Activated T-helper 1 cell treated with anti-CD3 and anti-CD28 coated beads, Interleukin-2, amount 50 U/mL, for 16 hours (primary cell): ENCODE measurements at regions not wholly inside any gene's neighbourhood (a gene's known extent, or its start where the extent isn't known, plus 50 kb on each side); places are given as distances from the start of the nearest gene placed in this dataset.
A peak's percentile ranks its signal among the peaks of the same experiment; 100 is the strongest.

Source experiments
- DNase-seq, 2 donors: peaks; one replicate each; pipeline ENCODE4 v3.0.0-alpha.2; 2020; ENCODE audit warnings: low read depth in 1 of 2, low spot score in 1 of 2

DNA sequence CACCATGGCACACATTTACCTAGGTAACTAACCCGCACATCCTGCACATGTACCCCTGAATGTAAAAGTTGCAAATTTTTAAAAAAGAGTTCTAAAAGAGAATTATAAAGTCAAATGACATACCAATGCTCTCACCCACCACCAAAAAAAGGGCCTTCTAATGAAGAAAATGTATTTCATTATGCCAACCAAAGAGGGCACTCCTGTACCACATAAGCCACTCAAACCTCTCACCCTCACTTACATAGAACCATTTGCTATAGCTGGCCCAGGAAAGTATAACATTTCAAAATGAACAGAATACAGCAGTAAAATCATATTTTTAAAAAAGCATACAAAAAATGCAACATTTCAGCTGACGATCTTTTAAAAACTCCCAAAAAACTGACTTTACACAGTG is 241.5 kb upstream of the PKDCC start:
- no peak for DNase-seq

- DNase-seq, result no peak
These were observed 226.7 kb upstream of the PKDCC start for GRCh38 chr2:41821167-41821566.

DNA sequence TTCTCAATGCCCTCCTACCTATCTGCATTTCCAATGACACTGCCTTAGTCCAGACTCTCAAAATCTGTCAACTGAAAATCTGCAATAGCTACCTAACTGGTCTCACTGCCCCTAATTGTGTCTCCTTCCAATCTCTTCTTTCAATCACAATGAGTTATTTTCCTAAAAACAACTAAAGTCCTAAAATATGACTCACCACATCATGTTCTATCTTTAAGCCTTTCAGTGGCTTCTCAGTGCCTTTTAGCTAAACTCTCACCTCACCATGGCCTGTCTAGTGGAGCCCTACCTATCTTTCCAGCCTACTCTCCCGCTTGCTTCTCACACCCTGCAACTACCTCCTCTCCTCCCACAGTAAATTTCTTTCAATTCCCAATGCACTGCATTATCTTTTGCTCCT is 220.9 kb upstream of the PKDCC start:
- no peak for DNase-seq

GRCh38 chr2:41827354-41827971 is 220.4 kb upstream of the PKDCC start:
- no peak for DNase-seq

- DNase-seq, result no peak
These were observed 219.7 kb upstream of the PKDCC start for GRCh38 chr2:41828052-41828643.

GRCh38 chr2:41829052-41829451 is 218.8 kb upstream of the PKDCC start:
- no peak for DNase-seq

DNA sequence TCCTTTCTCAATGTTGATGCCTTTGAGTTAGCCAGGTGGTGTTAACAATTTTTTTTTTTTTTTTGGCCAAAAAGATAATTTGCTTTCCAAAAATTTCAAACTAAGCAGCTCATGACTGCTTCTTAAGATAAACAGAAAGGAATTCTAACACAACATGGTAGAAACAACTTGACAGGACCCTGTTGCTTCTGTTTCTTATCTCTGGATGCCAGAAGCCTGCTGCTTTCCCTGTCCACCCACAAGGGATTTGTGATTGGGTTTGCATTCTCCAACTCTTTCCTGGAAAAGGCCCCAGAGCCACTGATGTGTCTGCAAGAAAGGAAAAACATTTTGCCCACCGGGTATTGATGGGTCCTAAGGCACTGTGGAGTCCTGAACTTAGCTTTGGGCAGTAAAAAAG is 217.2 kb upstream of the PKDCC start:
- no peak for DNase-seq

- DNase-seq, result no peak
These were observed 215.6 kb upstream of the PKDCC start for GRCh38 chr2:41832218-41832617.

- DNase-seq, result no peak
These were observed 212.4 kb upstream of the PKDCC start for GRCh38 chr2:41835401-41835800.

GRCh38 chr2:41836948-41837347 is 210.9 kb upstream of the PKDCC start:
- DNase-seq, result no peak

DNA sequence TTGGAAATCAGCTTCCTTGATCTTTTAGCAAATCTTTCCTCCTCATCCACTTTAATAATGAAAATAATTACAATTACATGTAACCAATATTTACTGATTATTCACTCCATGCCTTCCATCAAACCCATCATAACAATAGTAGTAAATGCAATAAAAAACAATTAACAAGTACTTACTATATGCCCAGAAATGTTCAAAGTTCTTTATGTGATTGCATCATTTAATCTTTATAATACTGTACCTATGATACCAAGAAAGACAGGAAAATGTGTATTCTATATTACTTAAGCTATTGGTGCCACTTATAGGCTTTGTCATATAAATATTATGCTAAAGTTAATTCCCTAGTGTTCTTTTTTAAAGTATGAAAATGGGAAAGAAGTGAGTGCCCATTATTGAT is 210.2 kb upstream of the PKDCC start:
- no peak for DNase-seq

GRCh38 chr2:41840702-41841551 is 206.9 kb upstream of the PKDCC start:
- DNase-seq, result peak; percentile 94 to 96

DNA sequence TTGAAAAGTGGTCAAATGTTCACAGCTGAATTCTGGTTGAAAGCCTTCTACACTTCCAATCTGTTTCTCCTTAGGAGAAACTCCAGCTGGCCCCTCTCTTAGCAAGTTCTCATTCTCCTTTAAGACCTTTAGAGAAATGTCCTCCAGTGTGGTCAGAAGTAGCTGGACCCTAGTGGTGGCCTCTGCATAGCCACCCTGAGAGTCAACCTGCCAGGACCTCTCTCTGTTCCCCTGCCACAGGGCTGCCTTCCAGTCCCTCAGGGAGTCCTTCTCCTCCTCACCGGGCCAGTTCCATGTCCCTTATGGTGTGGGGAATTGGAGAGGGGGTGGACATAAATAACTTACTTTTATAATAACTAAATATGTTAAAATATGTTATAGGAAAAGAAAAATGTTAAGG is 200.9 kb upstream of the PKDCC start:
- no peak for DNase-seq

- no peak for DNase-seq
These were observed 199.9 kb upstream of the PKDCC start for GRCh38 chr2:41847744-41848441.

GRCh38 chr2:41851554-41851953 is 196.3 kb upstream of the PKDCC start:
- DNase-seq, result no peak

- no peak for DNase-seq
These were observed 194.2 kb upstream of the PKDCC start for GRCh38 chr2:41853427-41854191.

DNA sequence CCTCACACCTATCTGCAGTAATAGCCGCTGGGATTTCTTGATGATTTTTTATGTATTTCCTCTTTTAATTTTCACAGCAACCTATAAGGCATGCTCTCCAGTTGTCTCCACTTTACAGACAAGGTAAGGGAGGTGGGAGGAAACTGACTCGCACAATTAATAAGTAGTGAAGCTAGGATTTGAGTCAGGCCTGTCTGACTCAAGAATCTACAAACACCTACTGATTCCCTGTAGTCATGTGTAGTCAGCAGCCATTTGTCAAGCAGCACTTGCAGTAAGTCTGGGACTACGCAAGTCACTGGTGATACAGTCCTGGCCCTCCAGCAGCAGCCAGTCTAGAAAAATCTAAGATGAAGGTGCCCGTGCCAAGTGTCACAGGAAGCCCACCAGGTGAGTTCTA is 193.6 kb upstream of the PKDCC start:
- no peak for DNase-seq

- DNase-seq, result no peak
These were observed 190.9 kb upstream of the PKDCC start for GRCh38 chr2:41856946-41857345.

DNA sequence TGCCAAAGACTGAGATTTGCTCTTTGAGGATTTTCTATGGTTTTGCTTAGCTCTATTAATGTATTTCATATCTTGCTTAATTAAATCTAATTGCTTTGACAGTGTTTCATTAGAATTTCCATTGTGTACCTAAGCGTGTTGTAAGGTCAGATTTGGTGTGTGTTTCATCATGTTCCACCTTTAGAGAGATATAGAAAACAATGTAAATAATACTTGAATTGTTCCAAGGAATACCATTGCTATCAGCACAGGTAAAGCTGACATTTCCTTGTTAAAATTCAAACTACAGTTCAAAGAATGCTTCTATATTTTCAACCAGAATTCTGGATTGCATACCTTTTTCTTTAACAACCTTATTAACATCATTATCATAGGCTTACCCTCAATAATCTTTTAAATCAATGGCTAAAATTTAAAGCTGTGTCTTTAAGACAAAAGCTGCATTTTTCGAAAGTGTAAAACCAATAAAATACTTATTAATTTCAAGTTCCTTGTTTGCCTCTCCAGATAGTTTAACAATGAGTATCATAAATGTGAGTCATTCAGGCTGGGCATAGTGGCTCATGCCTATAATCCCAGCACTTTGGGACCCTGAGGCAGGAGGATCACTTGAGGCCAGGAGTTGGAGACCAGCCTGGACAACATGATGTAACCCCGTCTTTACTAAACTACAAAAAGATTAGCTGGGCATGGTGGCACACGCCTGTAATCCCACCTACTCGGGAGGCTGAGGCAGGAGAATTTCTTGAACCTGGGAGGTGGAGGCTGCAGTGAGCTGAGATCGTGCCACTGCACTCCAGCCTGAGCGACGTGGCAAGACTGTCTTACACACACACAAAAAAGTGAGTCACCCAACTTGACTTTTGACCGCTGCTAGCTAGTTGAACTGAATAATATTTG is 188.0 kb upstream of the PKDCC start:
- no peak for DNase-seq

DNA sequence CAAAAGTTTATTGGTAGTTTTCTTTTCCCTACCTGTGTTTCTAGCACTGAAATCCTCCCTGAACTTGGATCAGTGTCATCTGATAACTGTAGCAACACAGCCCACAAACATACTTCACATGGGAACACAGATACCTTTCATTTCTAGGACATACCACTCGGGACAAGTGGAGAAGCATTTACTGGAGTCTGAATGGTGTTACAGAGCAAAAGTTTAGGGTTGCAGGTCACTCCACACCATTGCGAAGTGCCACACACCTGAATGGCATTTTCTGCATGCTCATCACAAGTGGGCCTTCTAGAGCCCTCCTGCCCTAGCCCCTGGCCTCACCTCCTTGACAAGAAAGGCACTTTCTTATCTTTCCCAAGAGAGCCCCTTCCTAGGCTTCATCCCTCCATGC is 184.8 kb upstream of the PKDCC start:
- no peak for DNase-seq
